ENCODE measurements at regions not wholly inside any gene's neighbourhood (a gene's known extent, or its start where the extent isn't known, plus 50 kb on each side); places are given as distances from the start of the nearest gene placed in this dataset.
A peak's percentile ranks its signal among the peaks of the same experiment; 100 is the strongest.
"Not testable (repeated sequence)": the region's sequence is repeated elsewhere in the genome, so short reads cannot be mapped to it uniquely, and the experiment has no call there.

GRCh38 chr13:50644081-50644871 lies 199.2 kb downstream of the DLEU7 start:
- DNase-seq (ENCODE audit: low spot score): no peak

GRCh38 chr13:50645092-50645491 lies 198.4 kb downstream of the DLEU7 start:
- DNase-seq (ENCODE audit: low spot score): no peak

- no peak for DNase-seq (ENCODE audit: low spot score)
Observed at GRCh38 chr13:50646070-50646469, 197.4 kb downstream of the DLEU7 start.

- DNase-seq (ENCODE audit: low spot score): no peak
Observed at GRCh38 chr13:50649211-50649610, 194.3 kb downstream of the DLEU7 start.

GRCh38 chr13:50650592-50651504 lies 192.6 kb downstream of the DLEU7 start:
- peak; percentile 43 for DNase-seq (ENCODE audit: low spot score)

DNA sequence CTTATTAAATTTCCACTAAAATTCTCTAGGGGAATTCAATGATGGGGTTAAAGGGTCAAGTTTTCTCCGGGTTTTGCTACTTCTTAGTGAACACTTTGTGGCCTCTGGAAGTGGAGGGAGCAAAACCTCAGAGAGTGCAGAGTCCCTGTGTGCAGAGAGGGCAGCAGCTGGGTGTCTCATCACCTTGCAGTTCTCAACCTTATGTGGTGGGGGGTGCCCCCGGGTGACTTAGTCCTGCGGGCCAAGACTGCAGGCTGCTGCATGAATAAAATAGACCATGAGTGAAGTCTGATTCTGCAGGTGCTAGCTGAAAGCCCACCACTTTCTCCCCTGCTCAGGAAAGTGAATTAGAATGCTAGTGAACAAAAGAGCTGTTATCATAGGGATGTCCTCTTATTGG lies 191.6 kb downstream of the DLEU7 start:
- DNase-seq (ENCODE audit: low spot score): no peak

- no peak for DNase-seq (ENCODE audit: low spot score)
Observed at GRCh38 chr13:50654331-50654730, 189.2 kb downstream of the DLEU7 start.

- not testable (repeated sequence) for DNase-seq (ENCODE audit: low spot score)
Observed at GRCh38 chr13:50661881-50662280, 181.6 kb downstream of the DLEU7 start.

GRCh38 chr13:50664951-50665350 lies 178.5 kb downstream of the DLEU7 start:
- no peak for DNase-seq (ENCODE audit: low spot score)

- no peak for DNase-seq (ENCODE audit: low spot score)
Observed at GRCh38 chr13:50668049-50668448, 175.4 kb downstream of the DLEU7 start.

DNA sequence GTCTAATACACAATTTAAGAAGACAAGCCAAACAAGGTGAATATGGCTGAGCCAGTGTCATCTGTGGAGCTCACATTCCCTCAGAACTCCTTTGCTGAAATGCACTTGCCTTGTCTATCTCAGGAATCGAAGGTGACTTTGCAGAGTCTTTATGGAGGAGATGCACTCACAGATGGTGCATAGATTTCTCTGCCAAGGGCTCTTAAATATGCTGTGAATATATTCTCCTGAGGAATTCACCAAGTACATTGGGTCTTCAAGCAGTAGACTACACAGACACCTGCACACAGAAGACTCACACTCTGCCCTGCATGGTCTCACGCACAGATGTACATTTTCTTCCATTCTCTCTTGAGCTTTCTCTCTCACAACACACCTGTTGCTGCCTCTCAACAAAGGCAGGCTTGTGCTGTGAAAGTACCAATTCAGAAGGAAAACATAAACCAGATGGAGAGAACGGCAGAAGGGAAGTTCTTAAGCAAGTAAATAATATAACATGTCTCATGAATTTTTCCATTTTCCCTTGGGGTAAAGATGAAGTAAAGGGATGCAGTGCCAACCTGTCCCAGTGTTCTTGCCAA lies 174.7 kb downstream of the DLEU7 start:
- DNase-seq (ENCODE audit: low spot score): peak; percentile 14

DNA sequence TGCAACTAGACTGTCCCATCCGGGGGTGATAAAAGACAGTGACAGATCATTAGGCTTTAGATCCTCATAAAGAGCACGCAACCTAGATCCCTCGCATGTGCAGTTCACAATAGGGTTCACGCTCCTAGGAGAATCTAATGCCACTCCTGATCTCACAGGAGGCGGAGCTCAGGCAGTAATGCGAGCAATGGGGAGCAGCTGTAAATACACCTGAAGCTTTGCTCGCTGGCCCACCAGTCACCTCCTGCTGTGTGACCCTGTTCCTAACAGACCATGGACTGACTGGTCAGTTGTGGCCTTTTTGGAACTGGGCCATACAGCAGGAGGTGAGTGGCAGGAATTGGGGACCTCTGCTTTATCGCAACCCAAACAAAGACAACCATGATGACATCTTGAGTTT lies 173.2 kb downstream of the DLEU7 start:
- DNase-seq (ENCODE audit: low spot score): no peak

DNA sequence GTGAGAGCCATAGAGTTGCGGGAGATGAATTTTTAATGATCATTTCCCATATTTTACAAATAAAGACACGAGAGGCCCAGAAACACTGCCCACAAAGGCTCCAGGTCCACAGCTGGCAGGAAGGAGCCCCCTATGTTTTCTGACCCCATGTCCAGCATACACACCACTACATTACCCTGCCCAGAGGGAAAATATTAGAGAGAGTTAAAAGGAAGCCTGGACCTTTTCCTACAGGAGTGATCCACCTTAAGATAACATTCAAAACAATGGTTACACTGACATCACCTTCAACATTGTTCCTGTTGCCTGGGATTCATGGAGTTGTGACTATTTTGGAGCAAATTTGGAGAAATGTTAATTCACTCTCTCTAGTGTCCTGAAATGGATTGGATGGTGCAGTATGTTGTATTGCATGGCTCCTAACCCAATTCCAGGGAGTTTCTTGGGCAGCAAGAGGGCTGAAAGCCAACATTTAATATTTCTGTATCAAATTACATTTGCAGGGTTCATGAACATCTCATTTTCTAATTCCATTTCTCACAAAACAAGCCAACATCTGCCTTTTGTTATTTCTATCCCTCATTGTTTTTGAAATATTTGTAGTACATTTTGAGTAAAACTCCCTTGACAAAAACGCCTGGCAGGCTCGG lies 172.5 kb downstream of the DLEU7 start:
- DNase-seq (ENCODE audit: low spot score): no peak

- DNase-seq (ENCODE audit: low spot score): no peak
Observed at GRCh38 chr13:50671497-50671850, 172.0 kb downstream of the DLEU7 start.

GRCh38 chr13:50672025-50672424 lies 171.5 kb downstream of the DLEU7 start:
- DNase-seq (ENCODE audit: low spot score): no peak

GRCh38 chr13:50675651-50676050 lies 167.8 kb downstream of the DLEU7 start:
- no peak for DNase-seq (ENCODE audit: low spot score)

- peak; percentile 11 for DNase-seq (ENCODE audit: low spot score)
Observed at GRCh38 chr13:50676602-50677001, 166.9 kb downstream of the DLEU7 start.

DNA sequence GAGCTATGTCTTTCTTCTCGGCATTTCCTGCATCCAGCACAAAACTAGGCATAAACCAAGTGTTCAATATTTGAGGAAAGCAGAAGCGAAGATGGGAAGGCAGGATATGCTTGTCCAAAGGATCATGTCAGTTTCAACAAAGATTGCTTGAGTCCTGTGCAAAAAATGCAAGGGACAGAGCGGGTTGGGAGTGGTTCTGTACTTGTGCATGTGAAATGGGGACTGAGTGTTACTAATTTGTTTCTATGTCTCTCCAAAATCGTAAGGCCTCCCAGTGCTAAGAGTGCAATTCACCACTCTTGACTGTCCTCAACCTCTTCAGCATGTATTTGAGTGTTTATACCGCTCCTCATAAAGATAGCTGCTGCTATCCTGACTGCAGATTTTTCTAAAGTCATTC lies 166.2 kb downstream of the DLEU7 start:
- no peak for DNase-seq (ENCODE audit: low spot score)

DNA sequence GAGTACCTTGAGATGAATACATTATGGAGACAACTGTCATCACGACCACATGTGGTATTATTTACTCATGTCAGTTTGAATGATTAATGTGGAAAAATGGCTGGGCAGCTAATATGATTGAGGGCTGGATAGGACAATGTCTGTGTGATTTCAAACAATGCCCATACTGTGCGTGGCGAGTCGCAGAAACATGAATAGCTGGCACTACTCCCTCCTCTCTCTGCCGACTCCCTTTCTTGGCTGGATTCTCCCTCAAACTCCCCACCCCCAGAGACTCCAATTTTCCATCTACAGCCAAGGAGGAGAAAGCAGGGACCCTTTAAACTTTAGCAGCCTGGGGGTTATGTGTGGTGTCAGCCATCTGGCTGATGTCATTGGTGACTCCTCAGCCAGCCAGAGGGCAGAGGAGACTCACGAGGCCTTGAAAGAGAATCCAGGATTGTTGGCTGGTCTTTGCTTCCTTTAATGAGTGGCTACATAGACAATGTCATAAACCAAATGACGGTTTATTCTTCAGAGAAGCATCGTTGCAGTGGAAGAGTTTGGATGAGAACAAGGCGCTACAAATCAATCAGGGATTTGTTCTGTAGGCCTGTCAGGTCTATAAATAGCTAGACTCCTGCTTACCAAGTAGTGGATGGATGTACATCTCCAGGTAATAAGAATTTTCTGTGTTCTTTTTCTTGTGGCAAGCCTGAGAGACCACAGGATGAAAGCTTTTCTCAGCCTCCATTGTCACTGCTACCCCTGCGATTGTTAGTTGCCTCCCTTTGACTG lies 165.6 kb downstream of the DLEU7 start:
- DNase-seq (ENCODE audit: low spot score): no peak

DNA sequence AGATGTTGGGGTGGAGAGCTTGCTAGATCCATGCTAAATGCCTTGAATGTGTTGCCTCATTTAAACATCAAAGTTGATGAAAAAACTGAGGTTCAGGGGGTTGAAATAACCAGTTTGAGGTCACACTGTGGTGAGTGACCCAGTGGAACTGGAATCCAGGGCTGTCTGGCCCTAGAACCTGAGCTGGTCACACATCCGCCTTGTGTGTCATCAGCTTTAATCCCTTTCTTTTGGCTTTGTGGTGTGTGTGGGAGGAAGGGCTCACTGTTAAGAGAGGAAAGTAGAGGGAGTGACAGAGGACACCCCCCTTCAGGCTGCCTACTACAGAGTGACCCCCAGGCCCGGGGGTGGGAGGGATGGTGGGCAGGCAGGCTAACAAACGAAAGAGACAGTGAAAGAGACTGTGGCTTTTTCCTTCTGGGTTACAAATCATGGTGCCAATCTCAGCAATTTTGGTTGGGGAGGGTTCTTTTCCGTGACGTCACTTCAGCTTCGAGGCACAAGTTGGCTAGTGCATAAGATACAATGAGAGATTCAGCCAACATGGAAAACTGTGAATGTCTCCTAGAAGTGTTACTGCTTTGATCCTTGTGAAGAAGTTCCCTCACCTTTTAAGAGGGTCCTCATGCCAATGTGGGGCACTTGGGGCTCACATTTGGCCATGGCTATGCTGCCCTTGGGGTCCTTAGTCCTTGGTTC lies 164.9 kb downstream of the DLEU7 start:
- no peak for DNase-seq (ENCODE audit: low spot score)

DNA sequence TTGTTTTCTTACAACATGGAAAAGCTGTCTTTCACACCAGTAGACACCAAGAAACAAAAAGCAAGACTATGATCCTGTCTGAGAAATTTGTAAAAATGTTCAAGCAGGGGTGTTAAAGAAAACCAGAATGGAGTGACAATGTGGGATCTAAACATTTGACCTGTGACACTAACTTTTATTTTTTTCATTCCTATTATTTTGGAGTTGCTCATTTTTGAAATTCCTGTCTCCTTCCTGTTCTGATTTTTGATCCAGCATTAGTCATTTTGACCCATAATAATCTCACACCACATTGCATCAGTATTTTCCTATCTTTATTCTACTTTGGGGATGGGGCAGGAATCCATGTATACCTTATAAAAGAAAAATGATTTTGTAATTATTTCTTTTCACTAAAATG lies 164.2 kb downstream of the DLEU7 start:
- no peak for DNase-seq (ENCODE audit: low spot score)

Measured in NAMALWA (cell line).